Ovary (tissue), 3 donors: ENCODE measurements at regions not wholly inside any gene's neighbourhood (a gene's known extent, or its start where the extent isn't known, plus 50 kb on each side); places are given as distances from the start of the nearest gene placed in this dataset.

ENCODE experiments used
- CTCF ChIP-seq, 3 donors: fragments of 450-650 bp in 2 of 3; fragments of 200-600 bp in 1 of 3; IDR thresholded peaks; one replicate each; pipeline versions ENCODE4 v1.5.1 to v1.8.0; 2016 to 2022; ENCODE audit warnings: antibody characterized with exemption in 3 of 3, mild to moderate bottlenecking in 1 of 3
- POLR2A ChIP-seq: fragments of 450-650 bp; IDR thresholded peaks from one replicate; pipeline ENCODE4 v1.6.1; 2017; ENCODE audit warnings: antibody characterized with exemption, mild to moderate bottlenecking, moderate library complexity
- donor health status: DM: no; HTN: no; CAD: no.

DNA sequence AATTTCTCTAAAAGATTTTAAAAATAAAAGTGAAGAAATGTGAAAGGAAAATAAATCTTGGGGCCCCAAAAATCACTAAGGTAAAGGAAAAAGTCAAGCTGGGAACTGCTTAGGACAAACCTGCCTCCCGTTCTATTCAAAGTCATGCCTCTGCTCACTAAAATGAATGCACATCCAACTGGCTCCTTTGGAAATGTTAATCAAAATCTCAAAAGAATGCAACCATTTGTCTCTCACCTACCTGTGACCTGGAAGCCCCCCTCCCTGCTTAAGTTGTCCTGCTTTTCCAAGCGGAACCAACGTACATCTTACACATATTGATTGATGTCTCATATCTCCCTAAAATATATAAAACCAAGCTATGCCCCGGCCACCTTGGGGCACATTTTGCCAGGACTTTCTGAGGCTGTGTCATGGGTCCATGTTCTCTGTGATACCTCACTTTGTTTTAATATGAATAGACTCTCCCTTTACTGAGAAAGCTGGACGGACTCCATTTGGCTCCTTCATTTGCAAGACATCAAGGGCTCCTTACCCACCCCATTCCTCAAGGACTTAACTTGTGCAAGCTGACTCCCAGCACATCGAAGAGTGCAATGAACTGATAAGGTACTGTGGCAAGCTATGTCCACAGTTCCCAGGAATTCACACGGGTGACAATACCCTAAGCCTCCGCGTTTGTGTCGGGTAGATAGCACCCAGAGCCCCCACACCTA is 164.3 kb downstream of the SMC2 start:
- TF ChIP-seq CTCF (IDR thresholded peaks at IDR 0.05) (no peak), POLR2A (no peak)
